Spinal cord (tissue), 9 donors: ENCODE measurements at regions not wholly inside any gene's neighbourhood (a gene's known extent, or its start where the extent isn't known, plus 50 kb on each side); places are given as distances from the start of the nearest gene placed in this dataset.
"Not testable (repeated sequence)": the region's sequence is repeated elsewhere in the genome, so short reads cannot be mapped to it uniquely, and the experiment has no call there.

Experiments
- DNase-seq, 6 donors: peaks; one replicate each; pipeline versions ENCODE4 v3.0.0 to v3.0.0-alpha.2; 2013 to 2015; ENCODE audit warnings: low spot score in 6 of 6, low read depth in 4 of 6
- H3K27ac ChIP-seq: one replicate; pipeline ENCODE4 v1.5.1; 2013; ENCODE audit warnings: low read depth, low read length, control low read depth
- H3K27me3 ChIP-seq: one replicate; pipeline ENCODE4 v1.6.1; 2013; ENCODE audit warnings: low read length; ENCODE audit not compliant: control insufficient read depth, insufficient read depth
- H3K36me3 ChIP-seq: one replicate; pipeline ENCODE4 v1.6.1; 2013; ENCODE audit warnings: low read length; ENCODE audit not compliant: control insufficient read depth, insufficient read depth
- H3K4me1 ChIP-seq: one replicate; pipeline ENCODE4 v1.6.1; 2013; ENCODE audit warnings: low read length; ENCODE audit not compliant: control insufficient read depth, insufficient read depth
- H3K4me3 ChIP-seq: one replicate; pipeline ENCODE4 v1.5.1; 2013; ENCODE audit warnings: low read depth, low read length, control low read depth
- H3K9me3 ChIP-seq: one replicate; pipeline ENCODE4 v1.6.1; 2013; ENCODE audit warnings: low read length; ENCODE audit not compliant: control insufficient read depth, insufficient read depth
- WGBS: methylation state at CpG from one replicate; pipeline ENCODE4 v1.1.5; 2013; ENCODE audit warnings: missing lambda C conversion rate; ENCODE audit not compliant: insufficient coverage; 5-methylcytosine and 5-hydroxymethylcytosine counted together
- donor health status: healthy.

GRCh38 chr22:47498969-47499495 is 736.6 kb downstream of the TBC1D22A start:
- peak in 1 of 6 donors; percentile 23 for DNase-seq
- Histone ChIP-seq H3K36me3 (no peaks in the 10 kb centered on the region), H3K27ac (no peak overlapping the region), H3K4me1 (peaks cover 6% of the 10 kb centered on the region), H3K27me3 (no peaks in the 10 kb centered on the region), H3K4me3 (no peak overlapping the region), H3K9me3 (peaks cover 3% of the 10 kb centered on the region)
- WGBS = 36% methylated on average over 7 of the region's 8 CpGs

- peaks cover 3% of the 10 kb centered on the region for H3K9me3 ChIP-seq
- H3K27me3 ChIP-seq = no peaks in the 10 kb centered on the region
- H3K4me3 ChIP-seq = no peak overlapping the region
- no peak for DNase-seq
- H3K27ac ChIP-seq = no peak overlapping the region
- H3K4me1 ChIP-seq = peaks cover 6% of the 10 kb centered on the region
- H3K36me3 ChIP-seq = no peaks in the 10 kb centered on the region
- WGBS = 58% methylated on average over 7 of the region's 7 CpGs
Measured at GRCh38 chr22:47497666-47498065, 735.2 kb downstream of the TBC1D22A start.

GRCh38 chr22:47495110-47495509 is 732.7 kb downstream of the TBC1D22A start:
- WGBS = 90% methylated on average over 1 of the region's 1 CpG
- no peak for DNase-seq
- peaks cover 6% of the 10 kb centered on the region for H3K4me1 ChIP-seq

GRCh38 chr22:47488131-47488530 is 725.7 kb downstream of the TBC1D22A start:
- H3K27ac ChIP-seq, H3K9me3 ChIP-seq, DNase-seq, H3K4me3 ChIP-seq, H3K27me3 ChIP-seq, H3K36me3 ChIP-seq, H3K4me1 ChIP-seq: not testable (repeated sequence)
- 100% methylated on average over 1 of the region's 24 CpGs for WGBS

More at GRCh38 chr22:47495110-47495509, 732.7 kb downstream of the TBC1D22A start:
- H3K9me3 ChIP-seq = no peaks in the 10 kb centered on the region
- no peaks in the 10 kb centered on the region for H3K27me3 ChIP-seq
- H3K27ac ChIP-seq = no peak overlapping the region
- no peak overlapping the region for H3K4me3 ChIP-seq
- H3K36me3 ChIP-seq = no peaks in the 10 kb centered on the region

GRCh38 chr22:47486569-47487312 is 724.3 kb downstream of the TBC1D22A start:
- 97% methylated on average over 13 of the region's 15 CpGs for WGBS
- Histone ChIP-seq H3K36me3 (no peaks in the 10 kb centered on the region), H3K4me3 (no peak overlapping the region), H3K27me3 (no peaks in the 10 kb centered on the region), H3K9me3 (no peaks in the 10 kb centered on the region), H3K4me1 (no peaks in the 10 kb centered on the region), H3K27ac (no peak overlapping the region)
- DNase-seq = no peak

- H3K4me1 ChIP-seq = no peaks in the 10 kb centered on the region
- no peaks in the 10 kb centered on the region for H3K27me3 ChIP-seq
- H3K4me3 ChIP-seq = no peak overlapping the region
- WGBS = 100% methylated on average over 1 of the region's 4 CpGs
- no peak overlapping the region for H3K27ac ChIP-seq
- no peak for DNase-seq
- no peaks in the 10 kb centered on the region for H3K36me3 ChIP-seq
- no peaks in the 10 kb centered on the region for H3K9me3 ChIP-seq
Measured at GRCh38 chr22:47484960-47485569, 722.6 kb downstream of the TBC1D22A start.

- Histone ChIP-seq H3K27me3 (no peaks in the 10 kb centered on the region), H3K4me1 (no peaks in the 10 kb centered on the region), H3K27ac (no peak overlapping the region), H3K4me3 (no peak overlapping the region), H3K36me3 (no peaks in the 10 kb centered on the region), H3K9me3 (no peaks in the 10 kb centered on the region)
- WGBS = no CpG with 5 or more reads among the region's 3 CpGs
- no peak for DNase-seq
Measured at GRCh38 chr22:47476231-47476630, 713.8 kb downstream of the TBC1D22A start.

- Histone ChIP-seq H3K36me3 (no peaks in the 10 kb centered on the region), H3K4me3 (no peak overlapping the region), H3K4me1 (no peaks in the 10 kb centered on the region), H3K27me3 (no peaks in the 10 kb centered on the region), H3K9me3 (no peaks in the 10 kb centered on the region), H3K27ac (no peak overlapping the region)
- no peak for DNase-seq
- 69% methylated on average over 3 of the region's 3 CpGs for WGBS
Measured at GRCh38 chr22:47474895-47475294, 712.4 kb downstream of the TBC1D22A start.

GRCh38 chr22:47474464-47474863 is 712.0 kb downstream of the TBC1D22A start:
- H3K4me3 ChIP-seq = no peak overlapping the region
- 80% methylated on average over 2 of the region's 6 CpGs for WGBS
- H3K36me3 ChIP-seq = no peaks in the 10 kb centered on the region
- H3K27ac ChIP-seq = no peak overlapping the region
- H3K4me1 ChIP-seq = no peaks in the 10 kb centered on the region
- no peaks in the 10 kb centered on the region for H3K9me3 ChIP-seq
- H3K27me3 ChIP-seq = no peaks in the 10 kb centered on the region
- no peak for DNase-seq

- no peak for DNase-seq
- H3K27ac ChIP-seq = no peak overlapping the region
- H3K27me3 ChIP-seq = no peaks in the 10 kb centered on the region
- no peaks in the 10 kb centered on the region for H3K36me3 ChIP-seq
- no peaks in the 10 kb centered on the region for H3K4me1 ChIP-seq
- 95% methylated on average over 8 of the region's 9 CpGs for WGBS
- H3K4me3 ChIP-seq = no peak overlapping the region
- peaks cover 1% of the 10 kb centered on the region for H3K9me3 ChIP-seq
Measured at GRCh38 chr22:47472636-47473035, 710.2 kb downstream of the TBC1D22A start.
